ENCODE measurements at regions not wholly inside any gene's neighbourhood (a gene's known extent, or its start where the extent isn't known, plus 50 kb on each side); places are given as distances from the start of the nearest gene placed in this dataset.
"Not testable (repeated sequence)": the region's sequence is repeated elsewhere in the genome, so short reads cannot be mapped to it uniquely, and the experiment has no call there.

DNA sequence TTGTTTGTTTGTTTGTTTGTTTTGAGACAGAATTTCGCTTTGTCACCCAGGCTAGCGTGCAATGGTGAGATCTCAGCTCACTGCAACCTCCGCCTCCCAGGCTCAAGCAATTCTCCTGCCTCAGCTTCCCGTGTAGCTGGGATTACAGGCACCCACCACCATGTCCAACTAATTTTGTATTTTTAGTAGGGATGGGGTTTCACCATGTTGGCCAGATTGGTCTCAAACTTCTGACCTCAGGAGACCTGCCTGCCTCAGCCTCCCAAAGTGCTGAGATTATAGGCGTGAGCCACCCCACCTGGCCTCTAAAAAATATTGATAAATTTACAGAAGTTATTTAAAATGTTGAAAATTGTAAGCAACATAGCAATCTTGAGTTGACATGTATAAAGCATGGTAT, 57.1 kb upstream of the LOC128125822 start:
- not testable (repeated sequence) for H3K4me1 ChIP-seq (ENCODE audit: control insufficient read depth, insufficient read depth, low read length); DNase-seq (ENCODE audit: low read depth in 4 of 6, low spot score in 6 of 6); H3K27me3 ChIP-seq (ENCODE audit: control insufficient read depth, insufficient read depth, low read length); H3K36me3 ChIP-seq (ENCODE audit: control insufficient read depth, insufficient read depth, low read length); H3K4me3 ChIP-seq (ENCODE audit: low read depth, low read length); H3K27ac ChIP-seq (ENCODE audit: low read depth, low read length); H3K9me3 ChIP-seq (ENCODE audit: control insufficient read depth, insufficient read depth, low read length)
- 92% methylated on average over 2 of the region's 5 CpGs for WGBS (ENCODE audit: insufficient coverage)

DNA sequence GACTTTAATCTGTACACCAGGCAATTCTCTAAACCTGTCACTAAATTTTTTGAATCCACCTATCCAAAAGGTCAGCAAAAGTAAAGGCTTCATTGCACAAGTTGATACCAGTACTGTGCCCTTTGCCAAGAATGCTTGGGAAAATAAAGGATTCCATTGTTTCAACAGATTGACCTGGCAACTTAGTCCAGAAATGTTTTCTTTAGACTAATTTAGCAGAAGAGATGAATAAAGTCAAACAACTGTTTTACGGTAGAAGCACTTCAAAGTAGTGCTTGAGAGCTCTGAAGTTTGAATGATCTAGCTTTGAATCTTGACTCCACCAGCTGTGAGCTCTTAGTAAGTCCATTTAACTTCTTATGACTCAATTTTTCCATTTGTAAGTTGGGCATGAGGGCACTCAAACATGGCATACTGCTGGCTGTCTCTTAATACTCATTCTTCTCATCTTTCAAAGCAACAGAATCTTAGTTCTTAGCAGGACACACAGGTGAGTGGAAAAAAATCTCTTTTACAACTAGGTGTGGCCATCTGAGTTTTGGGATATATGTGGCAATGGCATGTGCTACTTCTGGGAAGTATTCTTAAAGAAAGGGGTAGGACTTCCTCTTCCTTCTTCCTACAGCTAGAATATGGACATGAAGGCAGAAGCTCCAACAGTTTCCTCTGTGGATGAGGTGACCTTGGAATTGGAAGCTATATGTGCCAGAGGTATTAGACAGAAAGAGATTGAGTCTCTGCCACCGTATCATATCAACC, 55.9 kb upstream of the LOC128125822 start:
- no peaks in the 10 kb centered on the region for H3K27me3 ChIP-seq (ENCODE audit: control insufficient read depth, insufficient read depth, low read length)
- H3K4me3 ChIP-seq (ENCODE audit: low read depth, low read length), result no peak overlapping the region
- H3K4me1 ChIP-seq (ENCODE audit: control insufficient read depth, insufficient read depth, low read length), result no peaks in the 10 kb centered on the region
- H3K9me3 ChIP-seq (ENCODE audit: control insufficient read depth, insufficient read depth, low read length), result no peaks in the 10 kb centered on the region
- H3K36me3 ChIP-seq (ENCODE audit: control insufficient read depth, insufficient read depth, low read length), result no peaks in the 10 kb centered on the region
- DNase-seq (ENCODE audit: low read depth in 4 of 6, low spot score in 6 of 6), result no peak
- 0% methylated on average over 1 of the region's 2 CpGs for WGBS (ENCODE audit: insufficient coverage)
- no peak overlapping the region for H3K27ac ChIP-seq (ENCODE audit: low read depth, low read length)

DNA sequence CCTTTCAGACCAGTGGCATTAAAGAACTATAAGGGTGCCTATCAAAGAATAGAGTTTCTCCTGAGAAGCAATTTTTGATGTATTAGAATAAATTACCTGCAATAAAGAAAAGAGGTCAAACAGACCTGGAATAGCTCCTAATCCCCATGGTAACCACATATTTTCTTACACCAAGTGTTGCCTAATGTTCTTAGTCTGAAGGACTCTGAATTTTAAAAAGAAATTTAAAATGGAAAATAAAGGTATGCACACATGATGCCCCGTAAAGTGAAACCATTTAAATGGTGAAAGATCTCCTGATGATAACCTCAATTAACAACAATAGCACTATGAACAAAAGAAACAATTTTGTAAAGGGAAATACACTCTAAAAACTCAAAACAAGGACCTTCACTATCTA, 55.1 kb upstream of the LOC128125822 start:
- Histone ChIP-seq H3K9me3 (ENCODE audit: control insufficient read depth, insufficient read depth, low read length) (no peaks in the 10 kb centered on the region), H3K27ac (ENCODE audit: low read depth, low read length) (no peak overlapping the region), H3K36me3 (ENCODE audit: control insufficient read depth, insufficient read depth, low read length) (no peaks in the 10 kb centered on the region), H3K27me3 (ENCODE audit: control insufficient read depth, insufficient read depth, low read length) (no peaks in the 10 kb centered on the region), H3K4me3 (ENCODE audit: low read depth, low read length) (no peak overlapping the region), H3K4me1 (ENCODE audit: control insufficient read depth, insufficient read depth, low read length) (no peaks in the 10 kb centered on the region)
- DNase-seq (ENCODE audit: low read depth in 4 of 6, low spot score in 6 of 6), result no peak
- WGBS (ENCODE audit: insufficient coverage), result no CpG with 5 or more reads among the region's 1 CpG

DNA sequence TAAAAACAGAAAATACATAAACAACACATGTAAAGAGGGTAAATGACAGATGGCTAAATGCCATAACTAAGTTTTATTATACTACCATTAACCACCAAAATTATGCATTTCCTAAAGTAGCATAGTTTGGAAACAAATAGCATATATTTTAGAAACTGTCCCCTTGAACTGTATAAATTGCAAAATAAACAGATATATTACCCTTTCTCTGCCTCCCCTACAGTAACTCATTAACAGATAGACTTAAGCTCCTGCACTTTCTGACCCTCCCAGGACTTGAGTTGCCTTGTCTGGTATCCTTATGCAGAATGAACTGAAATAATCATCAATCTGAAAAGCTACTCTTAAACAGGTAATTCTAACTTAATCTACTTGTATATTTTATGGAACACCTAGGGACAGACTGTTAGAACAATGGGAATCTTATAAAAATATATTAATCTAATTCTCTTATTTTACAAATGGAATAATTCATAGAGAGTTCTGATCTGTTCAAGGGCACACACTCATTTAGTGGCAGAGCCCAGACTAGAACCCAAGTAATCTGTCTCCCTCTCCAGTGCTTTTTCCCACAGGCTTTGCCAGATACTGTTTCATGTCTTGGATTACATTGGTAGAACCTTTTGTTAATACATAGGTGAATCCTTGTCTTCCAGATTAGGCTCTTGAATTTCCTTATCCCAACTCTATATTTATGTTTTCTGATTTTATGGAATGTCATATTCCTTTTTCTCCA, 50.6 kb upstream of the LOC128125822 start:
- Histone ChIP-seq H3K36me3 (ENCODE audit: control insufficient read depth, insufficient read depth, low read length) (no peaks in the 10 kb centered on the region), H3K27ac (ENCODE audit: low read depth, low read length) (no peak overlapping the region), H3K27me3 (ENCODE audit: control insufficient read depth, insufficient read depth, low read length) (no peaks in the 10 kb centered on the region), H3K9me3 (ENCODE audit: control insufficient read depth, insufficient read depth, low read length) (no peaks in the 10 kb centered on the region), H3K4me3 (ENCODE audit: low read depth, low read length) (no peak overlapping the region), H3K4me1 (ENCODE audit: control insufficient read depth, insufficient read depth, low read length) (no peaks in the 10 kb centered on the region)
- no peak for DNase-seq (ENCODE audit: low read depth in 4 of 6, low spot score in 6 of 6)
